HG02884 (cell line): ENCODE measurements at regions not wholly inside any gene's neighbourhood (a gene's known extent, or its start where the extent isn't known, plus 50 kb on each side); places are given as distances from the start of the nearest gene placed in this dataset.

Experiments used
- ATAC-seq: cut with Tn5 transposase; IDR thresholded peaks from one replicate; pipeline ENCODE4 v1.9.1; 2021; ENCODE audit warnings: mild to moderate bottlenecking, moderate library complexity; ENCODE audit not compliant: unreplicated experiment

GRCh38 chr17:33352526-33352925, 59.4 kb upstream of the ASIC2 start:
- ATAC-seq: no peak

GRCh38 chr17:33356266-33356665, 63.2 kb upstream of the ASIC2 start:
- no peak for ATAC-seq

- ATAC-seq: no peak
These were observed 70.4 kb upstream of the ASIC2 start for GRCh38 chr17:33363475-33363874.

GRCh38 chr17:33366960-33367359, 73.9 kb upstream of the ASIC2 start:
- no peak for ATAC-seq

- ATAC-seq: no peak
These were observed 76.1 kb upstream of the ASIC2 start for GRCh38 chr17:33369149-33369548.

GRCh38 chr17:33369876-33370275, 76.8 kb upstream of the ASIC2 start:
- no peak for ATAC-seq

- ATAC-seq: no peak
These were observed 77.3 kb upstream of the ASIC2 start for GRCh38 chr17:33370401-33370800.

- no peak for ATAC-seq
These were observed 78.3 kb upstream of the ASIC2 start for GRCh38 chr17:33371377-33371776.

- ATAC-seq: no peak
These were observed 80.2 kb upstream of the ASIC2 start for GRCh38 chr17:33373273-33373672.

GRCh38 chr17:33375103-33375502, 82.0 kb upstream of the ASIC2 start:
- no peak for ATAC-seq

GRCh38 chr17:33375783-33376182, 82.7 kb upstream of the ASIC2 start:
- ATAC-seq: no peak

- ATAC-seq: no peak
These were observed 84.9 kb upstream of the ASIC2 start for GRCh38 chr17:33377837-33378595.

GRCh38 chr17:33381201-33381600, 88.1 kb upstream of the ASIC2 start:
- ATAC-seq: no peak

GRCh38 chr17:33383488-33384023, 90.5 kb upstream of the ASIC2 start:
- no peak for ATAC-seq

GRCh38 chr17:33385133-33385532, 92.0 kb upstream of the ASIC2 start:
- no peak for ATAC-seq

- ATAC-seq: no peak
These were observed 92.6 kb upstream of the ASIC2 start for GRCh38 chr17:33385713-33386112.

- no peak for ATAC-seq
These were observed 94.3 kb upstream of the ASIC2 start for GRCh38 chr17:33387406-33387805.

- no peak for ATAC-seq
These were observed 96.5 kb upstream of the ASIC2 start for GRCh38 chr17:33389504-33390135.

GRCh38 chr17:33390479-33391176, 97.5 kb upstream of the ASIC2 start:
- ATAC-seq: no peak

- no peak for ATAC-seq
These were observed 103.7 kb upstream of the ASIC2 start for GRCh38 chr17:33396818-33397217.

GRCh38 chr17:33398386-33398785, 105.3 kb upstream of the ASIC2 start:
- no peak for ATAC-seq

GRCh38 chr17:33401249-33401648, 108.2 kb upstream of the ASIC2 start:
- no peak for ATAC-seq
